GM21717 (cell line): ENCODE measurements at regions not wholly inside any gene's neighbourhood (a gene's known extent, or its start where the extent isn't known, plus 50 kb on each side); places are given as distances from the start of the nearest gene placed in this dataset.

Experiments used
- ATAC-seq: cut with Tn5 transposase; IDR thresholded peaks from one replicate; pipeline ENCODE4 v1.9.1; 2021; ENCODE audit warnings: mild to moderate bottlenecking, moderate library complexity; ENCODE audit not compliant: unreplicated experiment

GRCh38 chr9:82675102-82675501, 387.8 kb downstream of the RASEF start:
- no peak for ATAC-seq

DNA sequence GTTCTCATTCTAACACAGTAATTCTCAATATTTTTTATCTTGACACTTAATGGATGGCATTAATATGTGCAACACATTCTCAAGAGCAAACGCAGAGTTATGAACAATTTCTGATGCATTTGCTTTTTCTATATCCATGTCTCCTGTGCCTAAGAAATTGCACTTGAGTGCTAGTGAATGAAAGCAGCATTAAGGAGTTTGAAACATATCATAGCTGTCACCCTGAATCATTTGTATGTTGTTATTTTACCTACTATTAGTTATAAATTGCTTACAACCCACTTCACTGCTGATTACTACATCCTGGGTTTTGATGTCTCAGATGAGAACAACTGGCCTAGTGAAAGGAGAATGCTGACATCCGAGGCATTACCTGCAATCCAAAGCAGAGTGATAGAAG, 387.3 kb downstream of the RASEF start:
- no peak for ATAC-seq

DNA sequence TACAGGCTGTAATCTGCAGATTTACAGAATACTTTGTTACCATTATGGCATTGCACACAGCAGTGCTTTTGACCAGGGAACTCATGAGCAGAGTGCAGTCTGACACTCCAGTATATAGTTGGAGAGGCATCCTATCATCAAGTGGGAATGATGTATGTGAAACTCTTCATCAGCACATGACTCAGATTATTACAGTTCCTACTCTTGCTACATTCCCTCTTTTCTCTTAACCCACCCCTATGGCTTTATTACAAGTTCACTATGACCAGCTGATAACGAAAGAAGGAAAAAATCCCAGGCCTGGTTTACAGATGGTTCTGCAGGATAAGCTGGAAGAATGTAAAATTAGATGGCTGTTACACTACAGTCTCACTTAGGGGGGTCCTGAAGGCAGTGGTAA, 385.9 kb downstream of the RASEF start:
- ATAC-seq: no peak

GRCh38 chr9:82679472-82679871, 383.5 kb downstream of the RASEF start:
- ATAC-seq: no peak

DNA sequence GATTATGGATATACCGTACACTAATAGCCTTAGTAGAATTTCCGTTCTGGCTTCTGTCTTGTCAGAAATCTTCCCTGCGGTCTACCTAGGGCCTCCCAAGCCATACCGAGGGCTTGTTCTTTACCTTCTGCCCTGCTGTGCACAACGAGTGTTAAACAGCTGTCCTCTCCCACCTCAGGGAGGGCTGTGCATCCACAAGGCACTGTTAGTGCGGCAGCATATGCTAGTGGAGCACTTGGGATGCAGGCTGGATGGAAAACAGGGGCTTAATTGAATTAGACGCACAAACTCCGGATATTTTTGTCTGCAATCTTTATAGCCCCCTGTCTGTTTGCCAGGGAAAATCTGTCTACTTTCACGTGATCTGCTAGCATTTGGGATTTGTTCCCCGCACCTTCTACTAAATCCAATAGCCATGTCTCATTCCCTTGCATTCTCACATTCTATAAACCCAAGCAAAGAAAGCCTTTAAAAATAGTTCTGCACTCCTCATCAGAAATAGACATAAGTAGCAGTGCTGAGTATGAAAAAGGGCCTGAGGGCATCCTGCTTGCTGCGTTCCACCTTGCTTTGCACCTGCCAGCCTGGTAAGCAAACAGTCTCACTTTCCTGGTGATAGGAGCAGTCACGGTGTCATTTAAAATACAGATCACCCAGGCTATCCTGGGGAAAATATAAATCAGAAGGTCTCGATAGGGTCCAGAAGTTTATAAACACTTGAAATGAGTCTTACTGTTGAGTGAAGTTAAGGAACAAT, 382.6 kb downstream of the RASEF start:
- no peak for ATAC-seq

- ATAC-seq: no peak
Measured at GRCh38 chr9:82681809-82682208, 381.1 kb downstream of the RASEF start.

DNA sequence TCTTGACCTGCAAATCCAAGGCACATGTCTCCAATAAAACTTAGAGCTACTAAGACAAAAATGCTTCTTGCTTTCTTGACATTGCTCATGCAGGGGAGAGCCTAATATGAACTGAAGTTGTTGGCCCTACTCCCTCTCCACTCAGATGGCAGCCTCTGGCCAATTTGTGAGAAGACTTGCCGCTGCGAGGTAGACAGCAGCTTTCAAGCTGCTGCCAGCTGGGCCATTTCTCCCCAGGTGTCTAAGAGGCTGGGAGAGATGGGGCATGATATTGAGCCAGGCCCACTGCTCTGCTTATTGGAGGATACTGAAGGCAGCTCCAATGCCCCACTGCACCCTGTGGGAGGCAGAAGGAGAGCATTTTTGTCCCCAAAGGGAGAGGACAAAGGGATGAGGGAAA, 380.5 kb downstream of the RASEF start:
- ATAC-seq: no peak

GRCh38 chr9:82695704-82696103, 367.2 kb downstream of the RASEF start:
- ATAC-seq: no peak

GRCh38 chr9:82706786-82707185, 356.2 kb downstream of the RASEF start:
- no peak for ATAC-seq

- no peak for ATAC-seq
Measured at GRCh38 chr9:82716821-82717220, 346.1 kb downstream of the RASEF start.

GRCh38 chr9:82720515-82720914, 342.4 kb downstream of the RASEF start:
- no peak for ATAC-seq

- ATAC-seq: no peak
Measured at GRCh38 chr9:82721593-82721992, 341.3 kb downstream of the RASEF start.

- no peak for ATAC-seq
Measured at GRCh38 chr9:82722051-82722450, 340.9 kb downstream of the RASEF start.

DNA sequence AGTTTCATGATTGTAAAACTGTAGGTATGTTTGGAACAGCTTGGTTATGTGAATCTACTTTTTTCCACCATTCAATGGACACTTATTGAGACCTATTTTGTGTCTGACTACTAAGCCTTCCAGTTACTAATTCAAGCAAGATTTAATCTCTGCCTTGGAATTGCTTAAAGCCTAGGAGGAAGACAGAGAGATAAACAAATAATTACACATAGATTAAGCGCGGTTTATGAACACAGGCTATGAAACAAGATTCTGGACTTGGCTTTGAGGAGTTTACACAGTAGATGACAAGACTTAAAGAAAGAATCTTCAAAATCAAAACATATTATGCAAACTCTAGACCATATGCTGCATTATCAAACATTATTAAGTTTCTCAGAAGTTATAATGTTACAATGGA, 340.4 kb downstream of the RASEF start:
- no peak for ATAC-seq

DNA sequence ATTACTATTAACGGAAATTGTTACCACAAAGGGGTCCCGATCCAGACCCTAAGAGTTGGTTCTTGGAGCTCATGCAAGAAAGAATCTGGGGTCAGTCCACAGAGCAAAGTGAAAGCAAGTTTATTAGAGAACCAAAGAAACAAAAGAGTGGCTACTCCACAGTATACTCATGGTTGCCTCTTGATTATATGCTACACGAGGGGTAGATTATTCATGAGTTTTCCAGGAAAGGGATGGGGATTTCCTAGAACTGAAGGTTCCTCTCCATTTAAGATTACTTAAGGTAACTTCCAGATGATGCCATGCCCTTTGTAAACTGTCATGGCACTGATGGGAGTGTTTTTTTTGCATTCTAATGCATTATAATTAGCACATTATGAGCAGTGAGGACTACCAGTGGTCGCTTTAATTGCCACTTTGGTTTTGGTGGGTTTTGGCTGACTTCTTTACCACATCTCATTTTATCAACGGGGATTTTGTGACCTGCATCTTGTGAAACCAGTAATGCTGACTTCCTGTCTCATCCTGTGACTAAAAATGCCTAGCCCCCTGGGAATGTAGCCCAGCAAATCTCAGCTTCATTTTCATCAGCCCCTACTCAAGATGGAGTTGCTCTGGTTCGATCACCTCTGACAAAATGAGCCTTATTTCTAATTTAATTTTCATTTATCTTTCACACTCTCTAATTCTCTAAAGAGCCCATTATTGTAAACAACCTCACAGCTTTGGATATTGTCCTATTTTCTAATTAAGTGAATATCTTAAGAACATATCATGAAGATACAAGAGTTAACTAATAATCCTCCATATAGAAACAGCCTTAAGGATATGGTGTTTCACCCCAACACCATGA, 336.3 kb downstream of the RASEF start:
- ATAC-seq: no peak

DNA sequence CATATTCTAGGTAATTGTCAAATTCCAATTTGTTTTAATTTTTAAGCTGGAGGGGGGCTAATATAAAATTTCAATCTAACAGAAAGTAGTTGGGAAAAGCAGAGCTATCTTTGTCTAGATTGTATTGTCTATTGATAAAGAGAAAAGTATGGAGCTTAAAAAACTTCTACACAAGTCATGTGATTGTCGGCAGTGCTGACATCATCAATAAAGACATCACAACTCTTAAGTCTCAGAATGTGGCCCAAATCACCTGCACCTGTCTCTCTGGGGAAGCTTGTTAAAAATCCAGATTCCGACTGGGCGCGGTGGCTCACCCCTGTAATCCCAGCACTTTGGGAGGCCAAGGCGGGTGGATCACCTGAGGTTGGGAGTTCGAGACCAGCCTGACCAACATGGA, 333.8 kb downstream of the RASEF start:
- no peak for ATAC-seq

DNA sequence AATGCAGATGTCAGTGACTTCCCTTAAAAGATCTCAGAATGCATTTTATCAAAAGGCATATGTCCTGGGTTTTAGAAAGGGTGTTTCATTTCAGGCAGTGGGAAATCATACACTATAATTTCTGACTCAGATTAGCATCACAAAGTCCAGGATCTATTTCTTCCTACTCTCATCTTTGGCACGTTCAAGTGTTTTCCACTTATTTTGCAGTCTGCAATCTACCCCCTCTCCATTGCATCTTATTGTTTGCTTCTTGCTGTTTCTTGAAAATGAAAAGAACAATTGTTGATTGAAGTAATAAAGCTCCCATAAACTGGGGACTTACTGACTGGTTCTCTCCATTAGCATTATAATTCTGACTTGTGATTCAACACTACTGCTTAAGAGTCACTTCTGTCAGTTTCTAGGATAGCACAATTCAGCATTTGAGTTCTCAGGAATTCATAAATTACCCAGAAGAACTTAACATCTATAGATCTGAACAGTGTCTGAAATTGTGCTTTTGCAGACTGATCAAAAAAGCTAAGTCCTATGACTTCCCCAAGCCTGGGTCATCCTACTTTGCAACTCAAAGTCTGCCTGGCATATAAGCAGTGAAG, 332.9 kb downstream of the RASEF start:
- ATAC-seq: no peak

- no peak for ATAC-seq
Measured at GRCh38 chr9:82732928-82733327, 330.0 kb downstream of the RASEF start.

DNA sequence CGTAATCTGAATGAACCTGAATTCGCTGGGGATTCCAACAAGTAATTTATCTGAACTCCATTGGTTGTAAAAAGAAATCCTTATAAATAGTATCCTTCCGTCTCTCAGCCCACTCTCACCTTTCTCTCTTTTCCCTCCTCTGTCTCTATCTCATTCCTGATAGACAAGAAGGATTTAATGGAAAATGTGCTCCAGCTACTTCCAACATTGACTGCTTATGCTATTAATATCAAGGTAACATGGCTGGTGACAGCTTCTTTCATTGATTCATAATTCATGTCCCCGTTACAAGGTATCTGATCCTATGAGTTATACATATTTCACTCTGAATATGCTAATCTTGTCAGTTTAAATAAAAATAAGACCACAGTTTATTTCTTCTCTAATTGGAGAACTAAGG, 326.8 kb downstream of the RASEF start:
- ATAC-seq: no peak

- no peak for ATAC-seq
Measured at GRCh38 chr9:82736701-82737100, 326.2 kb downstream of the RASEF start.

DNA sequence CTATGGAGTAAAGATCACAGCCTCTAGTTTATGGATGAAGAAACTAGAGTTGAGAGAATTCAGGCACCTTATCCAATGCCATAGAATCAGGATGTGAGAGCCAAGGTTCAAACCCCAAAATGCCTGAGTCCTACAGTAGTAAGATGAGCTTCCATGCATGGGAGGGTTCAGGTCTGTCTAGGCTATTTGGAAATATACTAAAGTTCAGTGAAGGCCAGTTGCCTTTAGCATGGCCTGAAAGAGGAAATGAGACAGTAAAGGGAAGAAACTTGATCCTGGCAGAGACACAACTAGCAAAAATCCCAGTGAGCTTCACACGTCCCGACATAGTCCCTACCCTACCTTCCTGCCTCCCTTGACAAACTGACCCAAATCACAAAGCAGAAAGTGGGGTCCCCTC, 317.0 kb downstream of the RASEF start:
- no peak for ATAC-seq

DNA sequence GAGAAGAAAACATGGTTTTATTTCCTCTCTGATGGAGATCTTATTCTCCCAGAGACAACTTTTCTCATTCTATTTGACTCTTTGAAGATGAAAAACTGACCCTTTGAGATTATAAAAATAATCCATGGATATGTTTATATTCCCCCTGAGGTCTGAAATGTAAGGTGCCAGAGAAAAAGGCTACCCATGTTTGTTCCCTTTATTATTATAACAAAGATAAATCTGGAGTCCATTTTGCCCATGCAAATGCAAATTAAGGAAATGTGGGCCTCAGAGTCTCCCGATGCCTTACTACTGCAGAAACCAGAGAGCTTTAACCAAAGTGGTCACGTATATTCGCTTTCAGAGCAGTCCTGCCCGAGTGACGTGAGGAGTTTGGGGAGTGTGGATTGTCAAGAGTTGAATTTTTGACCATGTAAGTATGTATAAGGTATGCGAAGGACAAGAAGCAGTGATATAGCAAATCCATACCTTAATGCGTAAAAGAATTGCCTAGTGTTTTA, 312.5 kb downstream of the RASEF start:
- no peak for ATAC-seq
